Ascending aorta (tissue), 2 donors: ENCODE measurements at regions not wholly inside any gene's neighbourhood (a gene's known extent, or its start where the extent isn't known, plus 50 kb on each side); places are given as distances from the start of the nearest gene placed in this dataset.

Source experiments
- DNase-seq, 2 donors: peaks; one replicate each; pipeline ENCODE4 v3.0.0-alpha.2; 2019; ENCODE audit warnings: low spot score in 2 of 2
- H3K27ac ChIP-seq, 2 donors: fragments of 200-600 bp; sonication (generic); one replicate each; pipeline ENCODE4 v1.5.1; 2016 to 2017; ENCODE audit warnings: mild to moderate bottlenecking in 1 of 2
- H3K27me3 ChIP-seq: fragments of 200-600 bp; sonication (generic); one replicate; pipeline ENCODE4 v1.5.1; 2017
- H3K36me3 ChIP-seq, 2 donors: fragments of 200-600 bp; sonication (generic); one replicate each; pipeline ENCODE4 v1.5.1; 2016
- H3K4me1 ChIP-seq, 2 donors: fragments of 200-600 bp; sonication (generic); one replicate each; pipeline ENCODE4 v1.5.1; 2016 to 2017; ENCODE audit warnings: mild to moderate bottlenecking in 1 of 2
- H3K4me3 ChIP-seq, 2 donors: fragments of 200-600 bp; sonication (generic); one replicate each; pipeline ENCODE4 v1.5.1; 2016 to 2017; ENCODE audit warnings: mild to moderate bottlenecking in 1 of 2
- H3K9me3 ChIP-seq, 2 donors: fragments of 200-600 bp; sonication (generic); one replicate each; pipeline ENCODE4 v1.5.1; 2016
- intact Hi-C: fragments of 100-400 bp; cut with DNase I; formaldehyde crosslinking; loops from one replicate; pipeline ENCODE4 v1.15.1; 2023
- TF ChIP-seq, protein P1 (sequence below), 3 experiments: fragments of 200-600 bp in 2 of 3; fragments of 450-650 bp in 1 of 3; sonication (generic) in 2 of 3; IDR thresholded peaks; one replicate each; pipeline ENCODE4 v1.5.1; 2016 to 2019; ENCODE audit warnings: antibody characterized with exemption in 3 of 3, mild to moderate bottlenecking in 1 of 3, moderate library complexity in 1 of 3

DNA sequence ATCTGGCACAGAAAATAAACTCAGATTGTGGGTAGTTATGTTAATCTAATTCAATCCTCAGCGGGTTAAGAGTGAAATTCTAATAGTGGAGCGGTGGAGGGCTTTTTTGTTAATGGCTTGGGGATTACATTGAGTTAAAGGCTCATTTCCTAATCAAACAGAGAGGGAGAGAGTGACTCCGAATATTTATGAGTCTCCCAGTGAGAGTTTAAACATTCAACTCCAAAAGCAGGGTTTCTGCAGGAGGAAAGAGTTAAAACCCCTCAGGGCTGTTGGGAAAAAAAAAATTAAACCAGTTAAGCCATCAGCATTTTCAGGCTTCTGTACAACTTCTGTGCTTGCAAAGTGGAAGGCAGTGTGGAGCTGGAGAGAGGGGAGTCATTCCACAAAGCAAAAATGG, 62.1 kb upstream of the ESRRB start:
- H3K9me3 ChIP-seq = no peaks in the 10 kb centered on the region
- H3K27ac ChIP-seq = no peak overlapping the region
- intact Hi-C loops = no loop called here
- no peaks in the 10 kb centered on the region for H3K27me3 ChIP-seq
- TF ChIP-seq, protein P1, sequence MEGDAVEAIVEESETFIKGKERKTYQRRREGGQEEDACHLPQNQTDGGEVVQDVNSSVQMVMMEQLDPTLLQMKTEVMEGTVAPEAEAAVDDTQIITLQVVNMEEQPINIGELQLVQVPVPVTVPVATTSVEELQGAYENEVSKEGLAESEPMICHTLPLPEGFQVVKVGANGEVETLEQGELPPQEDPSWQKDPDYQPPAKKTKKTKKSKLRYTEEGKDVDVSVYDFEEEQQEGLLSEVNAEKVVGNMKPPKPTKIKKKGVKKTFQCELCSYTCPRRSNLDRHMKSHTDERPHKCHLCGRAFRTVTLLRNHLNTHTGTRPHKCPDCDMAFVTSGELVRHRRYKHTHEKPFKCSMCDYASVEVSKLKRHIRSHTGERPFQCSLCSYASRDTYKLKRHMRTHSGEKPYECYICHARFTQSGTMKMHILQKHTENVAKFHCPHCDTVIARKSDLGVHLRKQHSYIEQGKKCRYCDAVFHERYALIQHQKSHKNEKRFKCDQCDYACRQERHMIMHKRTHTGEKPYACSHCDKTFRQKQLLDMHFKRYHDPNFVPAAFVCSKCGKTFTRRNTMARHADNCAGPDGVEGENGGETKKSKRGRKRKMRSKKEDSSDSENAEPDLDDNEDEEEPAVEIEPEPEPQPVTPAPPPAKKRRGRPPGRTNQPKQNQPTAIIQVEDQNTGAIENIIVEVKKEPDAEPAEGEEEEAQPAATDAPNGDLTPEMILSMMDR (IDR thresholded peaks at IDR 0.05) = no peak
- no peaks in the 10 kb centered on the region for H3K36me3 ChIP-seq
- no peak overlapping the region for H3K4me3 ChIP-seq
- H3K4me1 ChIP-seq = peaks cover 0 to 2% of the 10 kb centered on the region in 2 donors
- DNase-seq = no peak

DNA sequence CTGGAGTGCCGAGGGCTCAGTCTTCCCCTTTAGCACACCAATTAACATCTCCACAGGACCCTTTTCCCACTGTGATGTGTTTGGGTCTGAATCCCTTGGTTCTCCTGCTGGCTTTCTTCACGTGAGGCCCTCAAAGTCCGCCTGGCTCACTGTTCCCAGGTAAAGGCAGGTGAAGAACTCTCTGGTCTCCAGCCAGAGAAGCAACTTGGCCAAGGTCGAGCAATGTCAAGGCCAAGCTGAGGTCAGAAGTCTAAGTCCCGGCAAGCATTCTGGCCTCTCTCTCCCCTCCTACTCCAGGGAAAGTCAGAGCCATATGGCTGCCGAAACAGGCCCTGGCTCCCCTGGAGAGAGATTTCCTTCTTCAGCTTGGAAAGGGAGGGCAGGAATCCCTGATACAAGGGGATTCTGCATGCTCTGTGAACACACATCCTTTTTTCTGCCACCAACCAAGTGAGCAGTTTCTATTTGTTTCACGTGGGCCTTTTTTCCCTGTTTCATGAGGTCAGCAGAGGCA, 61.4 kb upstream of the ESRRB start:
- DNase-seq = no peak
- TF ChIP-seq, protein P1 (IDR thresholded peaks at IDR 0.05) = no peak
- no peaks in the 10 kb centered on the region for H3K36me3 ChIP-seq
- peaks cover 0 to 2% of the 10 kb centered on the region in 2 donors for H3K4me1 ChIP-seq
- no peak overlapping the region for H3K4me3 ChIP-seq
- intact Hi-C loops = no loop called here
- H3K27me3 ChIP-seq = no peaks in the 10 kb centered on the region
- no peak overlapping the region for H3K27ac ChIP-seq
- H3K9me3 ChIP-seq = no peaks in the 10 kb centered on the region

DNA sequence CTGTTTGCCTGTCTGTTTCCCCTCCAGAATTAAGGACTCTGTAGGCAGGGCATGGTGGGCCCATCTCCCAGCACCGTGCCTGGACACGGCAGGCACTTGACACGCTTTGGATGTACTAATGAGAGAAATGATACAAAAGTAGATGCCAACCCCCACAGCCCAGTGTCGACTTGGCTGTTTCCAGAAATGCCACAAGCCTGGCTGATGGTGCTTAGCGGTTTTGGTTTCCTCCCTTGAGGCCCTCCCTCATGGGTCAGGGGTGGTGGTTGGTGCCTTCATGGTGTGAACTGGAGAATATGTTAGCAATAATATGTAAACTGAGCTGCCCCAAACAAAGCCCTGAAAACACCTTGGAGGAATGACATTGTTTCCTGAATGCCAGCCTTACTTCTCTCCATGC, 55.5 kb upstream of the ESRRB start:
- Histone ChIP-seq H3K36me3 (no peaks in the 10 kb centered on the region), H3K27ac (no peak overlapping the region), H3K27me3 (no peaks in the 10 kb centered on the region), H3K4me3 (no peak overlapping the region), H3K9me3 (no peaks in the 10 kb centered on the region), H3K4me1 (no peaks in the 10 kb centered on the region)
- no peak for DNase-seq
- intact Hi-C loops = no loop called here
- TF ChIP-seq, protein P1 (IDR thresholded peaks at IDR 0.05) = no peak

DNA sequence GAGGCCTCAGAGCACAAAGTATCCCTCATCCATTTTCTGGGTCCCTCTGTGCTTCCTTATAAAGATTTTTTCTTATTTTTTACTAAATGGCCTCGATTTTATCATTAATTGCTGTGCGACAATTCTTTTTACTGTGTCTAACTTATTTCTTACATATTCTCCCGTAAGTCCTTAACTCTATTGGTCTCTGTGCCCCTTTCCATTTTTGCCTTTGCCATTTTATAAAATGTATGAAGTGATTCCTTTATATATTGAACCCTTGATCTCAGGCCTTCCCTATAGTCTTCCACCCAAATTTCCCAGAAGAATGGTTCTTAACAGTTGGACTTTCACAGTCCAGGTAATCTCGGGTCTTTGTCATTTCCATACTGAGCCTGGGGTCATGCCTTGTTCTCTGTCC, 55.0 kb upstream of the ESRRB start:
- Histone ChIP-seq H3K27me3 (no peaks in the 10 kb centered on the region), H3K4me3 (no peak overlapping the region), H3K36me3 (no peaks in the 10 kb centered on the region), H3K27ac (no peak overlapping the region), H3K9me3 (no peaks in the 10 kb centered on the region), H3K4me1 (no peaks in the 10 kb centered on the region)
- intact Hi-C loops = no loop called here
- no peak for DNase-seq
- TF ChIP-seq, protein P1 (IDR thresholded peaks at IDR 0.05) = no peak

DNA sequence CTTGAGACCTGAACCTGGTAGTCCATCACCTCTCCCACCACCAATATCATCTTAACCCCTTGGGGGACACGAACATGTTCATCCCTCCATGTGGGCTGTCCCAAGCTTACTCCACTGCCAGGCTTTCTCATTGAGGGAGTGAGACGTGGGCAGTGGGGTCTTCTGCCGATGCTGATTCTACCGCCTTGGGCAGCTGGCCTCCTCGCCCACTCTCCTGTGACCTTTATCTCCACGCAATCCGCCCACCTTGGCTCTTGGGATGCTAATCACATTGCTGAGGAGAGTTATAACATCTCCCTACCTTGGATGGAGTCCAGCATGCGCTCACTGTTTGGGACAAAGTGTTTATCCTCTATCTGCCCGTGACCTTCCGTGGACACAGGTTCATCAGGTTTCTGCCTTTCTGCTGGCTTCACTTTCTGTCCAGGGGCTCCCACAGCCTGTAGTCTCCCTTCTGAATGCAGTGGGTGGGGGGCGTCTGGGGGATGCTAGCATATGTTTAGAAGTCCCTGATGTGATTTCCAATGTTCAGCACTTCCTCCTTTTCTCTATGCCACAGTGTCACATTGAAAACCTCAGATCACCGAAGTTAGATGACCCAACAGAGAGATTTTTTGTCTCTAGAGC, 53.2 kb upstream of the ESRRB start:
- Histone ChIP-seq H3K27me3 (no peaks in the 10 kb centered on the region), H3K4me1 (no peaks in the 10 kb centered on the region)

More for the DNA sequence above, 53.2 kb upstream of the ESRRB start:
- Histone ChIP-seq H3K36me3 (no peaks in the 10 kb centered on the region), H3K9me3 (no peaks in the 10 kb centered on the region), H3K4me3 (no peak overlapping the region), H3K27ac (no peak overlapping the region)
- TF ChIP-seq, protein P1 (IDR thresholded peaks at IDR 0.05) = no peak
- intact Hi-C loops = no loop called here
- no peak for DNase-seq
